Kidney (tissue), 13 donors: ENCODE measurements at regions not wholly inside any gene's neighbourhood (a gene's known extent, or its start where the extent isn't known, plus 50 kb on each side); places are given as distances from the start of the nearest gene placed in this dataset.
"Not testable (repeated sequence)": the region's sequence is repeated elsewhere in the genome, so short reads cannot be mapped to it uniquely, and the experiment has no call there.

ENCODE experiments used
- DNase-seq, 5 donors: peaks; one replicate each; pipeline ENCODE4 v3.0.0-alpha.2; 2013 to 2020
- FAIRE-seq: peaks from 2 replicates; lab custom pipeline; 2012; peaks lifted over from hg19 to GRCh38; lab: Jason Lieb, UNC
- H3K27ac ChIP-seq, 2 donors: one replicate each; pipeline ENCODE4 v1.7.0; 2013; ENCODE audit warnings: low read depth in 2 of 2, low read length in 2 of 2, inconsistent platforms in 1 of 2
- H3K27me3 ChIP-seq: one replicate; pipeline ENCODE4 v1.7.1; 2013; ENCODE audit warnings: low read length, inconsistent platforms; ENCODE audit not compliant: control insufficient read depth, insufficient read depth
- H3K36me3 ChIP-seq, 3 donors: one replicate each; pipeline versions ENCODE4 v1.7.0 to v1.7.1; 2013; ENCODE audit warnings: low read length in 3 of 3, control low read depth in 1 of 3, inconsistent platforms in 1 of 3; ENCODE audit not compliant: insufficient read depth in 3 of 3, control insufficient read depth in 2 of 3
- H3K4me1 ChIP-seq, 3 donors: one replicate each; pipeline versions ENCODE4 v1.7.0 to v1.7.1; 2013; ENCODE audit warnings: low read length in 3 of 3, inconsistent platforms in 1 of 3, low read depth in 1 of 3; ENCODE audit not compliant: control insufficient read depth in 2 of 3, insufficient read depth in 2 of 3
- H3K4me3 ChIP-seq, 3 donors: one replicate each; pipeline versions ENCODE4 v1.7.0 to v1.8.1; 2013; ENCODE audit warnings: low read length in 3 of 3, control low read depth in 1 of 3, inconsistent platforms in 1 of 3
- H3K9ac ChIP-seq, 3 donors: one replicate each; pipeline versions ENCODE4 v1.7.0 to v1.7.1; 2013; ENCODE audit warnings: low read length in 3 of 3, control low read depth in 1 of 3, inconsistent platforms in 1 of 3
- H3K9me3 ChIP-seq, 3 donors: one replicate each; pipeline versions ENCODE4 v1.7.0 to v1.7.1; 2013; ENCODE audit warnings: low read length in 3 of 3, control low read depth in 1 of 3, inconsistent platforms in 1 of 3; ENCODE audit not compliant: control insufficient read depth in 2 of 3, insufficient read depth in 1 of 3
- intact Hi-C: fragments of 100-400 bp; cut with DNase I; formaldehyde crosslinking; loops from one replicate; pipeline ENCODE4 v1.11.1; 2022
- TF ChIP-seq, protein P1 (sequence below): IDR thresholded peaks from 3 replicates; pipeline ENCODE4 v1.5.1; 2012; ENCODE audit warnings: mild to moderate bottlenecking, moderate library complexity, borderline replicate concordance; ENCODE audit not compliant: insufficient read depth; ENCODE audit errors: extremely low read depth
- donor health status: control.
- donor health status: control.
- donor health status: control.
- donor health status: control.
- donor health status: control.
- donor health status: DM: yes; HTN: yes; CAD: no.
- donor health status: Normal renal cell carcinoma (clear cell type).

- H3K27me3 ChIP-seq: no peaks in the 10 kb centered on the region
- H3K9me3 ChIP-seq: no peaks in the 10 kb centered on the region
- intact Hi-C loops: no loop called here
- TF ChIP-seq, protein P1, sequence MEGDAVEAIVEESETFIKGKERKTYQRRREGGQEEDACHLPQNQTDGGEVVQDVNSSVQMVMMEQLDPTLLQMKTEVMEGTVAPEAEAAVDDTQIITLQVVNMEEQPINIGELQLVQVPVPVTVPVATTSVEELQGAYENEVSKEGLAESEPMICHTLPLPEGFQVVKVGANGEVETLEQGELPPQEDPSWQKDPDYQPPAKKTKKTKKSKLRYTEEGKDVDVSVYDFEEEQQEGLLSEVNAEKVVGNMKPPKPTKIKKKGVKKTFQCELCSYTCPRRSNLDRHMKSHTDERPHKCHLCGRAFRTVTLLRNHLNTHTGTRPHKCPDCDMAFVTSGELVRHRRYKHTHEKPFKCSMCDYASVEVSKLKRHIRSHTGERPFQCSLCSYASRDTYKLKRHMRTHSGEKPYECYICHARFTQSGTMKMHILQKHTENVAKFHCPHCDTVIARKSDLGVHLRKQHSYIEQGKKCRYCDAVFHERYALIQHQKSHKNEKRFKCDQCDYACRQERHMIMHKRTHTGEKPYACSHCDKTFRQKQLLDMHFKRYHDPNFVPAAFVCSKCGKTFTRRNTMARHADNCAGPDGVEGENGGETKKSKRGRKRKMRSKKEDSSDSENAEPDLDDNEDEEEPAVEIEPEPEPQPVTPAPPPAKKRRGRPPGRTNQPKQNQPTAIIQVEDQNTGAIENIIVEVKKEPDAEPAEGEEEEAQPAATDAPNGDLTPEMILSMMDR: no peak
- H3K4me3 ChIP-seq: no peak overlapping the region
- no peak overlapping the region for H3K27ac ChIP-seq
- no peaks in the 10 kb centered on the region for H3K4me1 ChIP-seq
- FAIRE-seq (no peak), DNase-seq (no peak)
- no peak overlapping the region for H3K9ac ChIP-seq
- H3K36me3 ChIP-seq: peaks cover 7 to 26% (median 8%) of the 10 kb centered on the region in 3 donors
Observed at GRCh38 chr12:100083308-100083707, 59.4 kb downstream of the BLTP3B start.

DNA sequence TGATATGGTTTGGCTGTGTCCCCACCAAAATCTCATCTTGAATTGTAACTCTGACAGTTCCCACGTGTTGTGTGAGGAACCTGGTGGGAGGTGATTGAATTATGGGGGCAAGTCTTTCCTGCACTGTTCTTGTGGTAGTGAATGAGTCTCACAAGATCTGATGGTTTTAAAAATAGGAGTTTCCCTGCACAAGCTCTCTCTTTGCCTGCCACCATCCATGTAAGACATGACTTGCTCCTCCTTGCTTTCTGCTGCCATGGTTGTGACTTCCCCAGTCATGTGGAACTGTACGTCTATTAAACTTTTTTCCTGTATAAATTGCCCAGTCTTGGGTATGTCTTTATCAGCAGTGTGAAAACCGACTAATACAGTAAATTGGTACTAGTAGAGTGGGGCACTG, 63.9 kb downstream of the BLTP3B start:
- DNase-seq, H3K27me3 ChIP-seq, H3K9me3 ChIP-seq, H3K4me3 ChIP-seq, H3K27ac ChIP-seq, intact Hi-C loops, FAIRE-seq, H3K9ac ChIP-seq, H3K4me1 ChIP-seq: not testable (repeated sequence)
- peaks cover 5 to 23% (median 8%) of the 10 kb centered on the region in 3 donors for H3K36me3 ChIP-seq

- DNase-seq (no peak), FAIRE-seq (no peak)
- Histone ChIP-seq H3K9ac (no peak overlapping the region), H3K4me1 (no peaks in the 10 kb centered on the region), H3K36me3 (peaks cover 0 to 15% (median 6%) of the 10 kb centered on the region in 3 donors), H3K27me3 (no peaks in the 10 kb centered on the region), H3K27ac (no peak overlapping the region), H3K4me3 (no peak overlapping the region), H3K9me3 (no peaks in the 10 kb centered on the region)
- TF ChIP-seq, protein P1: no peak
- intact Hi-C loops: no loop called here
Observed at GRCh38 chr12:100077367-100077766, 65.3 kb downstream of the BLTP3B start.

GRCh38 chr12:100075598-100075997, 67.1 kb downstream of the BLTP3B start:
- DNase-seq (no peak), FAIRE-seq (no peak)
- Histone ChIP-seq H3K4me3 (no peak overlapping the region), H3K27me3 (no peaks in the 10 kb centered on the region), H3K27ac (no peak overlapping the region), H3K9ac (no peak overlapping the region), H3K4me1 (no peaks in the 10 kb centered on the region), H3K36me3 (no peaks in the 10 kb centered on the region), H3K9me3 (no peaks in the 10 kb centered on the region)
- intact Hi-C loops: no loop called here
- TF ChIP-seq, protein P1: no peak
